ENCODE measurements at regions not wholly inside any gene's neighbourhood (a gene's known extent, or its start where the extent isn't known, plus 50 kb on each side); places are given as distances from the start of the nearest gene placed in this dataset.

GRCh38 chr1:201718346-201719202 lies 110.4 kb upstream of the IPO9 start:
- DNase-seq (ENCODE audit: low read depth), result no peak
- no peak for TF ChIP-seq CTCF (IDR thresholded peaks at IDR 0.05; ENCODE audit: low read length, missing control alignments)
- no peak overlapping the region for H3K4me3 ChIP-seq (replicated peaks; ENCODE audit: low read depth, low read length)

- DNase-seq (ENCODE audit: low read depth), result peak; percentile 71
- no peak overlapping the region for H3K4me3 ChIP-seq (replicated peaks; ENCODE audit: low read depth, low read length)
- TF ChIP-seq CTCF (IDR thresholded peaks at IDR 0.05; ENCODE audit: low read length, missing control alignments), result no peak
Observed at GRCh38 chr1:201719812-201720521, 109.0 kb upstream of the IPO9 start.

- TF ChIP-seq CTCF (IDR thresholded peaks at IDR 0.05; ENCODE audit: low read length, missing control alignments), result no peak
Observed at GRCh38 chr1:201720522-201720844, 108.5 kb upstream of the IPO9 start.

GRCh38 chr1:201721082-201722049 lies 107.6 kb upstream of the IPO9 start:
- no peak for TF ChIP-seq CTCF (IDR thresholded peaks at IDR 0.05; ENCODE audit: low read length, missing control alignments)
- peak; percentile 46 for DNase-seq (ENCODE audit: low read depth)
- H3K4me3 ChIP-seq (replicated peaks; ENCODE audit: low read depth, low read length), result no peak overlapping the region

More at GRCh38 chr1:201720522-201720844, 108.5 kb upstream of the IPO9 start:
- DNase-seq (ENCODE audit: low read depth), result no peak
- no peak overlapping the region for H3K4me3 ChIP-seq (replicated peaks; ENCODE audit: low read depth, low read length)

GRCh38 chr1:201724039-201724765 lies 104.8 kb upstream of the IPO9 start:
- no peak for TF ChIP-seq CTCF (IDR thresholded peaks at IDR 0.05; ENCODE audit: low read length, missing control alignments)
- H3K4me3 ChIP-seq (replicated peaks; ENCODE audit: low read depth, low read length), result no peak overlapping the region
- DNase-seq (ENCODE audit: low read depth), result no peak

GRCh38 chr1:201724766-201725118 lies 104.2 kb upstream of the IPO9 start:
- no peak for DNase-seq (ENCODE audit: low read depth)
- H3K4me3 ChIP-seq (replicated peaks; ENCODE audit: low read depth, low read length), result no peak overlapping the region
- TF ChIP-seq CTCF (IDR thresholded peaks at IDR 0.05; ENCODE audit: low read length, missing control alignments), result no peak
